HG03378 (cell line): ENCODE measurements at regions not wholly inside any gene's neighbourhood (a gene's known extent, or its start where the extent isn't known, plus 50 kb on each side); places are given as distances from the start of the nearest gene placed in this dataset.

Experiments
- ATAC-seq: cut with Tn5 transposase; IDR thresholded peaks from one replicate; pipeline ENCODE4 v1.9.1; 2021; ENCODE audit warnings: mild to moderate bottlenecking, moderate library complexity; ENCODE audit not compliant: unreplicated experiment

- no peak for ATAC-seq
Measured at GRCh38 chr10:35726846-35727245, 84.8 kb upstream of the FZD8 start.

GRCh38 chr10:35723992-35724391, 81.9 kb upstream of the FZD8 start:
- no peak for ATAC-seq

GRCh38 chr10:35723059-35723458, 81.0 kb upstream of the FZD8 start:
- no peak for ATAC-seq

- ATAC-seq = no peak
Measured at GRCh38 chr10:35722636-35723035, 80.5 kb upstream of the FZD8 start.

GRCh38 chr10:35722226-35722625, 80.1 kb upstream of the FZD8 start:
- no peak for ATAC-seq

- no peak for ATAC-seq
Measured at GRCh38 chr10:35720366-35720765, 78.3 kb upstream of the FZD8 start.

- no peak for ATAC-seq
Measured at GRCh38 chr10:35716776-35717175, 74.7 kb upstream of the FZD8 start.

- ATAC-seq = no peak
Measured at GRCh38 chr10:35712486-35712885, 70.4 kb upstream of the FZD8 start.

- no peak for ATAC-seq
Measured at GRCh38 chr10:35711615-35712411, 69.7 kb upstream of the FZD8 start.

- ATAC-seq = no peak
Measured at GRCh38 chr10:35707642-35708425, 65.7 kb upstream of the FZD8 start.

GRCh38 chr10:35706959-35707358, 64.9 kb upstream of the FZD8 start:
- no peak for ATAC-seq

- no peak for ATAC-seq
Measured at GRCh38 chr10:35705671-35706070, 63.6 kb upstream of the FZD8 start.

- no peak for ATAC-seq
Measured at GRCh38 chr10:35705051-35705450, 63.0 kb upstream of the FZD8 start.

- ATAC-seq = no peak
Measured at GRCh38 chr10:35704401-35704800, 62.3 kb upstream of the FZD8 start.

GRCh38 chr10:35700487-35700882, 58.4 kb upstream of the FZD8 start:
- ATAC-seq = no peak

GRCh38 chr10:35699848-35700486, 57.9 kb upstream of the FZD8 start:
- no peak for ATAC-seq

GRCh38 chr10:35696392-35697287, 54.5 kb upstream of the FZD8 start:
- ATAC-seq = no peak

GRCh38 chr10:35693800-35694199, 51.7 kb upstream of the FZD8 start:
- ATAC-seq = no peak
